Activated CD4-positive, alpha-beta T cell treated with anti-CD3 and anti-CD28 coated beads for 24 hours (primary cell): ENCODE measurements at regions not wholly inside any gene's neighbourhood (a gene's known extent, or its start where the extent isn't known, plus 50 kb on each side); places are given as distances from the start of the nearest gene placed in this dataset.

Source experiments
- DNase-seq, 2 donors: peaks; one replicate each; pipeline ENCODE4 v3.0.0-alpha.2; 2020; ENCODE audit warnings: low read depth in 2 of 2

GRCh38 chr1:65097076-65097475, 50.9 kb upstream of the AK4 start:
- DNase-seq, result no peak
